Right lobe of liver (tissue), 4 donors: ENCODE measurements at regions not wholly inside any gene's neighbourhood (a gene's known extent, or its start where the extent isn't known, plus 50 kb on each side); places are given as distances from the start of the nearest gene placed in this dataset.

Source experiments
- POLR2A ChIP-seq: fragments of 450-650 bp; IDR thresholded peaks from one replicate; pipeline ENCODE4 v1.6.1; 2017; ENCODE audit warnings: antibody characterized with exemption, mild to moderate bottlenecking
- TF ChIP-seq, protein P1 (sequence below), 4 donors: fragments of 200-600 bp in 3 of 4; fragments of 450-650 bp in 1 of 4; IDR thresholded peaks; one replicate each; pipeline versions ENCODE4 v1.5.1 to v1.8.0; 2016 to 2022; ENCODE audit warnings: antibody characterized with exemption in 4 of 4, mild to moderate bottlenecking in 2 of 4
- donor health status: DM: no; HTN: no; CAD: no.
- donor health status: DM: no; HTN: no; CAD: no.
- donor health status: DM: no; HTN: yes; CAD: no.

DNA sequence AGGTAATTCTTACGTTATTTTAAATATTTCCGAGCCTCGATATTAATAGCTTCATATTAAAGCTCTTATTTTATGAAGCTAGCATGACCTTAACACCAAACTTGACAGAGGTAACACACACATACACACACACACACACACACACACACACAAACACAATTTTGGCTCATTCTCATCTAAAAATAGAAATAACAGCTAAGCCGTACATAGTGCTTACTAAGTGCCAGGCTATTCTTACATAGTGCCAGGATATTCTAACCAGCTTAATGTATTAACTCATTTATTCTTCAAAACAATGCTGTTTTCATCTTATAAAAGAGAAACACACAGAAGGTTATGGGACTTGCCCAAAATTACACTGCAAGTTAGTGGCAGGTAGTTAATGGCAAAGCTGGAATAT, 87.0 kb upstream of the BLTP1 start:
- TF ChIP-seq, protein P1, sequence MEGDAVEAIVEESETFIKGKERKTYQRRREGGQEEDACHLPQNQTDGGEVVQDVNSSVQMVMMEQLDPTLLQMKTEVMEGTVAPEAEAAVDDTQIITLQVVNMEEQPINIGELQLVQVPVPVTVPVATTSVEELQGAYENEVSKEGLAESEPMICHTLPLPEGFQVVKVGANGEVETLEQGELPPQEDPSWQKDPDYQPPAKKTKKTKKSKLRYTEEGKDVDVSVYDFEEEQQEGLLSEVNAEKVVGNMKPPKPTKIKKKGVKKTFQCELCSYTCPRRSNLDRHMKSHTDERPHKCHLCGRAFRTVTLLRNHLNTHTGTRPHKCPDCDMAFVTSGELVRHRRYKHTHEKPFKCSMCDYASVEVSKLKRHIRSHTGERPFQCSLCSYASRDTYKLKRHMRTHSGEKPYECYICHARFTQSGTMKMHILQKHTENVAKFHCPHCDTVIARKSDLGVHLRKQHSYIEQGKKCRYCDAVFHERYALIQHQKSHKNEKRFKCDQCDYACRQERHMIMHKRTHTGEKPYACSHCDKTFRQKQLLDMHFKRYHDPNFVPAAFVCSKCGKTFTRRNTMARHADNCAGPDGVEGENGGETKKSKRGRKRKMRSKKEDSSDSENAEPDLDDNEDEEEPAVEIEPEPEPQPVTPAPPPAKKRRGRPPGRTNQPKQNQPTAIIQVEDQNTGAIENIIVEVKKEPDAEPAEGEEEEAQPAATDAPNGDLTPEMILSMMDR (IDR thresholded peaks at IDR 0.05), result no peak
- TF ChIP-seq POLR2A, result no peak
